Spinal cord (tissue), 9 donors: ENCODE measurements at regions not wholly inside any gene's neighbourhood (a gene's known extent, or its start where the extent isn't known, plus 50 kb on each side); places are given as distances from the start of the nearest gene placed in this dataset.
A peak's percentile ranks its signal among the peaks of the same experiment; 100 is the strongest.

ENCODE experiments used
- DNase-seq, 6 donors: peaks; one replicate each; pipeline versions ENCODE4 v3.0.0 to v3.0.0-alpha.2; 2013 to 2015; ENCODE audit warnings: low spot score in 6 of 6, low read depth in 4 of 6
- H3K27ac ChIP-seq: one replicate; pipeline ENCODE4 v1.5.1; 2013; ENCODE audit warnings: low read depth, low read length, control low read depth
- H3K27me3 ChIP-seq: one replicate; pipeline ENCODE4 v1.6.1; 2013; ENCODE audit warnings: low read length; ENCODE audit not compliant: control insufficient read depth, insufficient read depth
- H3K36me3 ChIP-seq: one replicate; pipeline ENCODE4 v1.6.1; 2013; ENCODE audit warnings: low read length; ENCODE audit not compliant: control insufficient read depth, insufficient read depth
- H3K4me1 ChIP-seq: one replicate; pipeline ENCODE4 v1.6.1; 2013; ENCODE audit warnings: low read length; ENCODE audit not compliant: control insufficient read depth, insufficient read depth
- H3K4me3 ChIP-seq: one replicate; pipeline ENCODE4 v1.5.1; 2013; ENCODE audit warnings: low read depth, low read length, control low read depth
- H3K9me3 ChIP-seq: one replicate; pipeline ENCODE4 v1.6.1; 2013; ENCODE audit warnings: low read length; ENCODE audit not compliant: control insufficient read depth, insufficient read depth
- WGBS: methylation state at CpG from one replicate; pipeline ENCODE4 v1.1.5; 2013; ENCODE audit warnings: missing lambda C conversion rate; ENCODE audit not compliant: insufficient coverage; 5-methylcytosine and 5-hydroxymethylcytosine counted together
- donor health status: healthy.

DNA sequence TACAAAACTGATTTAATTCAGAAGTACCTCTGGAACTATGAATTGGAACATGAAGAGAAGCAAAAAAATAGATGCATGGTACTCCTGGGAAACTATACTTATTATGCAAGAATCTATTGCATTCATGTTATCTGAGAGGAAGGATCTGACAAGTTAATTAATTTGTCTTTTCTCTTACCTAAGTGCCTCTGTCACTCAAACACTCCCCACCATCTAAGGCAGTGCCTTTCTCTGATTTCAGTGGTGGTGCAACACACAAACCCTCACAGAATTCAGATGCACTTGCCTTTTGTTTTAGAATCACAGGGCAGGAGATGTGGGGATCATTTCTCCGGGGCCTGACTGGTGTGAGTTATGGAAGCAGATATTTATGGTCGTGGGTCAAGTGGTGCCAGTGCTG is 52.5 kb upstream of the C9orf72 start:
- Histone ChIP-seq H3K36me3 (no peaks in the 10 kb centered on the region), H3K9me3 (no peaks in the 10 kb centered on the region), H3K27me3 (no peaks in the 10 kb centered on the region), H3K4me3 (no peak overlapping the region), H3K27ac (no peak overlapping the region), H3K4me1 (no peaks in the 10 kb centered on the region)
- WGBS = 57% methylated on average over 1 of the region's 2 CpGs
- DNase-seq = no peak

DNA sequence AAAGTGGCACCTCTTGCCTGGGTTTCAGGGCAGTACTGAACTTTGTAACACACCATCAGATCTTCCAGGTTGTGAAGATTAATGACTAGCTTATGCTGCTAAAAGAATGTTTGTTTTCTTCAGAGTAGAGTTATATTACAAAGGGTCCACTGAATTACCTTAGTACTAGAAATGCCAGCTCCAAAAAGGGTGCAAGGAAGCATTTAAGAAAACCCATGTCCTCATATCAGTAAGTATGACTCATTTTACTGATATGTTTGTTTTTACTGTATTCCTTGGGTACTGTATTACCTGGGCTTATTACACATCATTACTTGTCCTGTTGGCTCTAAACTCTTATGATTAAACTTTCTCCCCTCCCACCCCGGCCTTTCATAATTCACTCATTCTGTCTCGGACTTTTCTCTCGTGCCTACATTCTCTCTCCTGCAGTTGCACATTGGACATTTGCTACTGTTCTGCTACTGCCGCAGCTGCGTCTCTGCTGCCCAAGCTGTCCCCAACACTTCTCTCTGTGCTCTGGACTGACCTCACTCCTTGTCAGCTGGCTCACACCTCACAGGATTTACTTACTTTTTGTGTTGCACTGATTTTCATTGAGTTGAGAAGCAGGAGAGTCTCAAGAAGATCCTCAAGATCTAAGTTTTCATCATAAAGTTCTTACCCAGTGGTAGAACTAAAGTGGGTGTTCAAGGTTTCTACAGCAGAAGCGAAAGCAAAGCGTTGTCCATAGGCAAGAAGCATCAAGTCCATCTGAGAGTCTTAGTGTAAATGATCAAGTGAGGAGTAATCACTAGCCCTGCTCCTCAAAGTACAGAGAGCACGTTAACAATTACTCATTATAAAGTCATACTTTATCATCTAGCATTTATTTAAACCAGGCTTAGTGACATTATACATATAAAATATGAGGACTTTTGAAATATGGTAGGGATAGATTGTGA is 53.2 kb upstream of the C9orf72 start:
- no peaks in the 10 kb centered on the region for H3K36me3 ChIP-seq
- no peak overlapping the region for H3K4me3 ChIP-seq
- no peaks in the 10 kb centered on the region for H3K27me3 ChIP-seq
- H3K27ac ChIP-seq = no peak overlapping the region
- no peaks in the 10 kb centered on the region for H3K9me3 ChIP-seq
- no peaks in the 10 kb centered on the region for H3K4me1 ChIP-seq
- no peak for DNase-seq
- 83% methylated on average over 5 of the region's 8 CpGs for WGBS

DNA sequence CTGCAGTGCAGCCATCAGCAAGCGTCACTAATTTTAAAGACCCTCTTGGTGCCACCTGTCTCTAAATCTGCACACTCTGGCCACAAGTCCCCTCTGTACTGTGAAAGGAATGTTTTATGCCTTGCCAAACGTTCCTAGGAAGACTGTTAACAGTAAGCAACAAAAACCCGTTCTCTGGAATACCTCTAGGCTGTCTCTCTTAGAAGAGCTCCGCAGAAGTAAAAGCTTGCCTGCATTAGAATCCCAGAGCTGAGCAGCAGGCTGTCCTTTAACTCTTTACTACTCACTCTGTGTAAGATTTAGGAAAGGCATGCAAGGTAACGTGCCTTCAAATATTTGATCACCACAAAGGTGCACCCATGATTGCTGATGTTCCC is 53.9 kb upstream of the C9orf72 start:
- Histone ChIP-seq H3K27me3 (no peaks in the 10 kb centered on the region), H3K4me3 (no peak overlapping the region), H3K27ac (no peak overlapping the region), H3K36me3 (no peaks in the 10 kb centered on the region), H3K9me3 (no peaks in the 10 kb centered on the region), H3K4me1 (no peaks in the 10 kb centered on the region)
- 0% methylated on average over 2 of the region's 5 CpGs for WGBS
- DNase-seq = peak in 3 of 6 donors; percentile 7 to 48 (median 9)

DNA sequence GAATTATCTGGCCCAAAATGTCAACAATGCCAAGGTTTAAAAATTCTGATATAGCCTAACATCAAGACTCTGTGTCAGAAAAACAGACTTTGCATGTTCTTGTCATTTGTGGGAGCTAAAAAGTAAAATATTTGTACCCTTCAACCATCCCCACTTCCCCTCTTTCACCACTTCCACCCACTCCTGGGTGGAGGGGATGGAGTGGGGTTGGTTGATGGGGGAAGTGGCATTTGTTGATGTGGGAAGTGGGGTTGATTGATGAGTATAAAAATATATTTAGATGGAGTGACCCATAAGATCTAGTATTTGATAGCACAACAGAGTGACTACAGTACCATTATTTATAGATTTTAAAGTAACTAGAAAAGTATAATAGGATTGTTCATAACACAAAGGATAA is 55.0 kb upstream of the C9orf72 start:
- Histone ChIP-seq H3K27ac (no peak overlapping the region), H3K4me3 (no peak overlapping the region), H3K4me1 (no peaks in the 10 kb centered on the region), H3K36me3 (no peaks in the 10 kb centered on the region), H3K27me3 (no peaks in the 10 kb centered on the region), H3K9me3 (no peaks in the 10 kb centered on the region)
- DNase-seq = no peak

DNA sequence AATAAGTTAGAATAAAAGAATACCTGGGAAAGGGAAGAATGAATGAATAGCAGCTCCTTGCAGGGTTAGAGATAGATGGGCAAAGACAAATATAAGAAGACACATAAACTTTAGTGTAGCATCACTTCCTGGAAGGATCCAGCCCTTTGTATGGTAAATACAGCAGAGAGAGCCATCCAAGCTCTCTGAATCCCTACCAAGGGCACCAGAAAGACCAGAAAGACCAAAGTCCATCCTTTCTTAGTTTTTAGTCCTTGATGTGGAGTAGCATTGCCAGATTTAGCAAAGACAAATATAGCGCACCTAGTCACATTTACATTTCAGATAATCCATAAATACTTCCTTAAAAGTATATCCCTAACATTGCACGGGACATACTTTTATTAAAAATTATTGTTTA is 56.1 kb upstream of the C9orf72 start:
- no peak overlapping the region for H3K4me3 ChIP-seq
- no peaks in the 10 kb centered on the region for H3K36me3 ChIP-seq
- WGBS = no CpG with 5 or more reads among the region's 2 CpGs
- no peak overlapping the region for H3K27ac ChIP-seq
- DNase-seq = no peak
- no peaks in the 10 kb centered on the region for H3K4me1 ChIP-seq
- H3K27me3 ChIP-seq = no peaks in the 10 kb centered on the region
- no peaks in the 10 kb centered on the region for H3K9me3 ChIP-seq

DNA sequence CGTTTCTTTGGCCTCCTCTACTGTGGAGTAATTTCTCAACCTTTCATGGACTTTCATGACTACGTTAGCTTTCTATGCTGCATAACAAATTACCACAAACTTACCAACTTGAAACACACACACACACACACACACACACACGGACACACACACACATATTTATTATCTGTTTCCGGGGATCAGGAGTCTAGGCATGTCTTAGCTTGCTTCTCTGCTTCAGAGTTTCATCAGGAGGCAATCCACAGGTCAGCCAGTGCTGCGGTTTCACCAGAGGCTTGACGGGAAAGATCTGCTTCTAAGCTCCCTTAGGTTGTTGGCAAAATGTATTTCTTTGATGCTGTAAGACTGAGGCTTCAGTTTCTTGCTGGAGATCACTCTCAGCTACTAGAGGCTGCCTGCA is 59.0 kb upstream of the C9orf72 start:
- no peaks in the 10 kb centered on the region for H3K9me3 ChIP-seq
- no peak overlapping the region for H3K4me3 ChIP-seq
- 86% methylated on average over 6 of the region's 6 CpGs for WGBS
- H3K27me3 ChIP-seq = no peaks in the 10 kb centered on the region
- no peaks in the 10 kb centered on the region for H3K4me1 ChIP-seq
- H3K36me3 ChIP-seq = no peaks in the 10 kb centered on the region
- no peak overlapping the region for H3K27ac ChIP-seq
- no peak for DNase-seq

DNA sequence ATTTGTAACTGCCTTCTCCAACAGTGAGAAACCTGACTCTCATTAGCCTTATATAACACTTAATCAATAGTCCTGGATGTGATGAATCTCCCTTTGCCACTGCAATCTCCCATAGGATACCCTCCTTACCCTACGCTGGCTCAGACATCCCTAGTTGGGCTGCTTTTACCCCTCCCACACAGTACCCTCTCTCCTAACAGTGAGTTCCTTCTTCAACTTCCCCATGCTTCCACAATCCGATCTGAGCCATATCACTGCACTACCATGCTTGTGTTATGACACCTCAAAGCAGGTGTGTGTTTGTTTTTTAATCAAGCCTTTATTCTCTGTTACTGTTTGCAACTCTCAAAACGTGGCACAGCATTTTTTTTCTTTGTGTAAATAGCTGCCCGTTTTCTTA is 60.5 kb upstream of the C9orf72 start:
- Histone ChIP-seq H3K4me3 (no peak overlapping the region), H3K9me3 (no peaks in the 10 kb centered on the region), H3K27me3 (no peaks in the 10 kb centered on the region), H3K27ac (no peak overlapping the region), H3K4me1 (no peaks in the 10 kb centered on the region), H3K36me3 (no peaks in the 10 kb centered on the region)
- WGBS = 86% methylated on average over 1 of the region's 4 CpGs
- no peak for DNase-seq

DNA sequence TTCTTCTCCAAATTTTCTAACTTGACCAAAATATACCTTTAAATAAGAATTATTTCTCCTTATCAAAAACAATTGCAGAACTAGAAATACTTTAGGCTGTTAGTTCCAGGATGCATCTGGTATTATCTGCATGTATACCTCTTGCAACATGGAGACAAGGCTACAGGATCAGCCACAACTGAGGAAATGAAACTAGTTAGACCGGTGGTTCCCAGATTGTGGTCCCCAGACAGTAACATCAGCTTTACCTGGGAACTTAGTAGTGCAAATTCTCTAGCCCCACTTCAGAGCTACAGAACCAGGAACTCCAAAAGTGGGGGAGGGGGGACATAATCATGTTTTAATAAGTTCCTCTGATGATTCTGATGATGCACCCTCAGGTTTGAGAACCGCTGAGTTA is 61.6 kb upstream of the C9orf72 start:
- Histone ChIP-seq H3K4me1 (no peaks in the 10 kb centered on the region), H3K4me3 (no peak overlapping the region), H3K27ac (no peak overlapping the region), H3K27me3 (no peaks in the 10 kb centered on the region), H3K9me3 (no peaks in the 10 kb centered on the region), H3K36me3 (no peaks in the 10 kb centered on the region)
- no peak for DNase-seq
- WGBS = 100% methylated on average over 1 of the region's 2 CpGs

DNA sequence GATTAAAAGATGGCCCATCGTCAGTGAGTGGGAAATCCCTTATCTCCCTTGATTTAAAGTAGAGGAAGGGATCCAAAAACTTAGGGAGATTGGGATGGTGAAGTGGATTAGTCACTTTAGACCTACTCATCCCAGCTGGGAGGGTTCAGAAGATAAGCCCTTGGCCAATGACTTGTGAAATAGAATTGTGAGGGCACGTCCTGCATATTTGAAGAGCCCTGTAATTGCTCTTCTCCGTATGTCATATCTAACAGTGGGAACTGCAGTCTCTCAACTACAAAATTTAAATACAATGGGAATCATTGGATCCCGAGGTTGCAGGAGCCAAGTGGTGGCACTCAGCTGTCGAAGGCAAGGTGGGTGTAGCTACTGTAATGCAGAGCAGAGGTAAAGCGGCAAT is 65.4 kb upstream of the C9orf72 start:
- WGBS = 100% methylated on average over 2 of the region's 6 CpGs
- no peak for DNase-seq
- H3K27ac ChIP-seq = no peak overlapping the region
- H3K36me3 ChIP-seq = no peaks in the 10 kb centered on the region
- no peaks in the 10 kb centered on the region for H3K27me3 ChIP-seq
- H3K4me3 ChIP-seq = no peak overlapping the region
- no peaks in the 10 kb centered on the region for H3K9me3 ChIP-seq
- H3K4me1 ChIP-seq = no peaks in the 10 kb centered on the region

DNA sequence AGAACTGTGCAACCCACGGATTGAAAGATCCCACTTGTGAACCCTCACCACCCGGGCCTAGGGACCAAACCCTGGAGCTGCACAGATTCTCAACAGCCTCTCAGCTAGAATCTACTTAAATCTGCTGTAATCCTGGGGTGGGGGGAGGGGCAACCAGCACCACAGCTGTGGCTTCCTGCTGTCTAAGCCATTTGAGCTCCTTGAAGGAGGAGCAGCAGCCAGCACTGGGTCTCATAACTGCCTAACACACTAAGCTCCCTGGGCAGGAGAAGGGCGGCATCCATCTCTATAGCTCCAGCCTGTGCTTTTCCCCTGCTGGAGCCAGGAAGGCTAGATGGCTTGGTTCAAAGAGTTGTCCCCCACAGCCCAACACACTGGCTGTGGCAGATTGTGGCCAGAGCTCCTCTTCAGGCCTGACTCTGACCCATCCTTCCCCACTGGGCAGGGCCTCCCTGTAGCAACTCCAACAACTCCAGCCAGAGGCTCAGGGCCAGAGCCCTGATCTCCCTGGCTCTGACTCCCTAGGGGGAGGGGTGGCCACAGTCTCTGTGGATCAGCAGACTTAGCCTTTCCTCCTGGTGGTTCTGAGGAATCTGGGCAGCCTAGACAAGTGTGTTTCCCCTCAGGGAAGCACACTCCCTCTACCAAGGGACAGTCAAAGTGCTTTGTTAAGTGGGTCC is 72.0 kb upstream of the C9orf72 start:
- Histone ChIP-seq H3K9me3 (peaks cover 1% of the 10 kb centered on the region), H3K4me3 (no peak overlapping the region), H3K27ac (no peak overlapping the region), H3K27me3 (no peaks in the 10 kb centered on the region), H3K36me3 (no peaks in the 10 kb centered on the region), H3K4me1 (no peaks in the 10 kb centered on the region)
- 100% methylated on average over 1 of the region's 3 CpGs for WGBS
- DNase-seq = no peak
